Keratinocyte (primary cell): ENCODE measurements at regions not wholly inside any gene's neighbourhood (a gene's known extent, or its start where the extent isn't known, plus 50 kb on each side); places are given as distances from the start of the nearest gene placed in this dataset.

Experiments used
- DNase-seq: peaks from one replicate; pipeline ENCODE4 v3.0.0-alpha.2; 2011; ENCODE audit warnings: low read depth, missing footprints, low spot score
- FAIRE-seq: peaks from 2 replicates; lab custom pipeline; 2011; peaks lifted over from hg19 to GRCh38; lab: Jason Lieb, UNC
- H2AFZ ChIP-seq: 2 replicates; pipeline ENCODE4 v1.6.0; 2012; ENCODE audit warnings: low read length, control low read depth, inconsistent platforms; ENCODE audit not compliant: control insufficient read depth
- H3K27ac ChIP-seq: 2 replicates; pipeline ENCODE4 v1.5.1; 2011; ENCODE audit warnings: low read length; ENCODE audit not compliant: control insufficient read depth, insufficient read depth
- H3K27me3 ChIP-seq: 3 replicates; pipeline ENCODE4 v1.6.0; 2011; ENCODE audit warnings: low read length; ENCODE audit not compliant: control insufficient read depth, insufficient read depth; ENCODE audit errors: extremely low read depth
- H3K36me3 ChIP-seq, 2 experiments: 2 replicates in 1 of 2; 3 replicates in 1 of 2; pipeline ENCODE4 v1.5.1; 2011; ENCODE audit warnings: low read length in 2 of 2, mild to moderate bottlenecking in 1 of 2; ENCODE audit not compliant: control insufficient read depth in 2 of 2, insufficient read depth in 2 of 2; ENCODE audit errors: extremely low read depth in 1 of 2
- H3K4me1 ChIP-seq: 3 replicates; pipeline ENCODE4 v1.5.1; 2011; ENCODE audit warnings: low read length; ENCODE audit not compliant: control insufficient read depth, insufficient read depth; ENCODE audit errors: extremely low read depth
- H3K4me2 ChIP-seq: 3 replicates; pipeline ENCODE4 v1.6.0; 2011; ENCODE audit warnings: low read depth, low read length; ENCODE audit not compliant: control insufficient read depth, insufficient read depth; ENCODE audit errors: extremely low read depth
- H3K4me3 ChIP-seq, 3 experiments: fragments of 200-600 bp in 1 of 3; sonication (generic) in 1 of 3; 2 replicates in 2 of 3; 3 replicates in 1 of 3; pipeline ENCODE4 v1.5.1; 2011 to 2016; ENCODE audit warnings: low read length in 3 of 3, mild to moderate bottlenecking in 3 of 3, control low read depth in 2 of 3, inconsistent platforms in 1 of 3, low read depth in 1 of 3, mixed read lengths in 1 of 3, mixed run types in 1 of 3, moderate library complexity in 1 of 3; ENCODE audit not compliant: control insufficient read depth in 2 of 3, insufficient read depth in 2 of 3; ENCODE audit errors: extremely low read depth in 1 of 3
- H3K79me2 ChIP-seq: 2 replicates; pipeline ENCODE4 v1.6.0; 2012; ENCODE audit warnings: low read length; ENCODE audit not compliant: control insufficient read depth, insufficient read depth
- H3K9ac ChIP-seq: 3 replicates; pipeline ENCODE4 v1.6.0; 2011; ENCODE audit warnings: low read length; ENCODE audit not compliant: control insufficient read depth, insufficient read depth; ENCODE audit errors: extremely low read depth
- H3K9me1 ChIP-seq: 3 replicates; pipeline ENCODE4 v1.6.0; 2011; ENCODE audit warnings: low read length; ENCODE audit not compliant: control insufficient read depth, insufficient read depth; ENCODE audit errors: extremely low read depth
- H3K9me3 ChIP-seq: 2 replicates; pipeline ENCODE4 v1.5.1; 2012; ENCODE audit warnings: low read depth, low read length; ENCODE audit not compliant: control insufficient read depth
- H4K20me1 ChIP-seq: 3 replicates; pipeline ENCODE4 v1.6.0; 2011; ENCODE audit warnings: low read length; ENCODE audit not compliant: control insufficient read depth, insufficient read depth; ENCODE audit errors: extremely low read depth
- EZH2 ChIP-seq: IDR thresholded peaks from one replicate; pipeline ENCODE4 v1.6.1; 2012; ENCODE audit warnings: inconsistent platforms, mild to moderate bottlenecking, low read length, moderate library complexity
- dilution Hi-C: fragments of 300-500 bp; cut with MboI; formaldehyde crosslinking; loops from one replicate; pipeline ENCODE4 v1.7.0; 2020; ENCODE audit warnings: low sequenced_read_pairs; ENCODE audit not compliant: extremely low pct_ligation_motif_present
- TF ChIP-seq, protein P1 (sequence below), 3 experiments: IDR thresholded peaks in 1 of 3; conservative IDR thresholded peaks in 1 of 3; optimal IDR thresholded peaks in 1 of 3; 2 replicates in 2 of 3; 3 replicates in 1 of 3; pipeline versions ENCODE3 to v1.5.1; 2011; ENCODE audit warnings: low read length in 3 of 3, mild to moderate bottlenecking in 3 of 3, moderate library complexity in 2 of 3, control low read depth in 1 of 3, inconsistent platforms in 1 of 3; ENCODE audit not compliant: insufficient read depth in 2 of 3; ENCODE audit errors: extremely low read depth in 1 of 3

DNA sequence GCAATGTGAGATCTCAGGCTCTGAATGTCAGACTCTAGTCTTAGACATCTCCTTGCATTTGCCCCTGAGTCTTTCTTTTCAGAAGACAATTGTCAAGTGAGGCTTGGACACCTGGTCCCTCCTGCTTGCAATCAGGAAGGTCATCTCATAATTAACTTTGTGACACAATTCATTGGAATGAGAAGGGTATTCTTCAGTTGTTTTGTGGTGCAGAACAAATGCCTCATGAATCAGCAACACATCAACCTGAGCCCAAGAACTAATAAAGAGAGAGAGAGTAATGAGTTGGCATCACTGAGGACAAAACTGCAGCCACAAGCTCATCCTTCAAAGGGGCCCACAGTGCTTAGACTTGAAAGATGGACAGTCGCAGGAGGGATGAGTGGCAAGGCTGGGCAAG, 375.8 kb downstream of the INSC start:
- Histone ChIP-seq H3K36me3 (no peaks in the 10 kb centered on the region), H3K4me3 (no peak overlapping the region), H2AFZ (no peak overlapping the region), H3K9me1 (no peaks in the 10 kb centered on the region), H3K9ac (no peak overlapping the region), H3K9me3 (no peaks in the 10 kb centered on the region), H3K4me1 (no peaks in the 10 kb centered on the region), H3K79me2 (no peaks in the 10 kb centered on the region), H4K20me1 (no peaks in the 10 kb centered on the region), H3K27me3 (no peaks in the 10 kb centered on the region), H3K27ac (no peak overlapping the region), H3K4me2 (no peak overlapping the region)
- DNase-seq (no peak), FAIRE-seq (no peak)
- TF ChIP-seq EZH2: no peak
- TF ChIP-seq, protein P1, sequence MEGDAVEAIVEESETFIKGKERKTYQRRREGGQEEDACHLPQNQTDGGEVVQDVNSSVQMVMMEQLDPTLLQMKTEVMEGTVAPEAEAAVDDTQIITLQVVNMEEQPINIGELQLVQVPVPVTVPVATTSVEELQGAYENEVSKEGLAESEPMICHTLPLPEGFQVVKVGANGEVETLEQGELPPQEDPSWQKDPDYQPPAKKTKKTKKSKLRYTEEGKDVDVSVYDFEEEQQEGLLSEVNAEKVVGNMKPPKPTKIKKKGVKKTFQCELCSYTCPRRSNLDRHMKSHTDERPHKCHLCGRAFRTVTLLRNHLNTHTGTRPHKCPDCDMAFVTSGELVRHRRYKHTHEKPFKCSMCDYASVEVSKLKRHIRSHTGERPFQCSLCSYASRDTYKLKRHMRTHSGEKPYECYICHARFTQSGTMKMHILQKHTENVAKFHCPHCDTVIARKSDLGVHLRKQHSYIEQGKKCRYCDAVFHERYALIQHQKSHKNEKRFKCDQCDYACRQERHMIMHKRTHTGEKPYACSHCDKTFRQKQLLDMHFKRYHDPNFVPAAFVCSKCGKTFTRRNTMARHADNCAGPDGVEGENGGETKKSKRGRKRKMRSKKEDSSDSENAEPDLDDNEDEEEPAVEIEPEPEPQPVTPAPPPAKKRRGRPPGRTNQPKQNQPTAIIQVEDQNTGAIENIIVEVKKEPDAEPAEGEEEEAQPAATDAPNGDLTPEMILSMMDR (optimal IDR thresholded peaks at IDR 0.05 in 1 of 3, IDR thresholded peaks at IDR 0.05 in 1 of 3, conservative IDR thresholded peaks at IDR 0.05 in 1 of 3; ENCODE audit: extremely low read depth in 1 of 3, insufficient read depth in 2 of 3, low read length in 3 of 3): no peak
- dilution Hi-C loops: no loop called here

DNA sequence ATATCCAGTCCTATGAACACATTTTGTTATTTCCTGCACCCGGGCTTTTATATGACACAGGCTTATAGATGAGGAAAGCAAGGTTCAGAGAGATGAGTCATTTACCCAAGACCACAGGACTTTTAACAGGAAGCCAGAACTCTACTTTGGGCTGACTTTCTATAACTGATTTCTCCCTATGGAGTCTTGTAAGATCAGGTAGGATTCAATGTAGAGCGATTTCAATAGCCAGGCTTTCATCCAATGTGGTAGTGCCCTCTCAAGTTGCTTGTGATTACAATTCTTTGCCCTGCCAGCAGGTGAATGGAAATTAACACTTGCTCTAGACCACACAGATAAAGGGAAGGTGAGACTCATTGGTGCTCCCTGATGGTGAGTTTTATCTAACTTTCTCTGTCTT, 378.3 kb downstream of the INSC start:
- Histone ChIP-seq H3K9me1 (no peaks in the 10 kb centered on the region), H3K9ac (no peak overlapping the region), H2AFZ (no peak overlapping the region), H3K4me1 (no peaks in the 10 kb centered on the region), H3K9me3 (no peaks in the 10 kb centered on the region), H3K4me2 (no peak overlapping the region), H3K4me3 (no peak overlapping the region), H4K20me1 (no peaks in the 10 kb centered on the region), H3K27ac (no peak overlapping the region), H3K36me3 (no peaks in the 10 kb centered on the region), H3K79me2 (no peaks in the 10 kb centered on the region), H3K27me3 (no peaks in the 10 kb centered on the region)
- no peak for DNase-seq
- TF ChIP-seq EZH2: no peak
- TF ChIP-seq, protein P1 (optimal IDR thresholded peaks at IDR 0.05 in 1 of 3, IDR thresholded peaks at IDR 0.05 in 1 of 3, conservative IDR thresholded peaks at IDR 0.05 in 1 of 3; ENCODE audit: extremely low read depth in 1 of 3, insufficient read depth in 2 of 3, low read length in 3 of 3): no peak
- dilution Hi-C loops: no loop called here
- no peak for FAIRE-seq
